Neural crest cell (in vitro differentiated cells): ENCODE measurements at regions not wholly inside any gene's neighbourhood (a gene's known extent, or its start where the extent isn't known, plus 50 kb on each side); places are given as distances from the start of the nearest gene placed in this dataset.

Source experiments
- DNase-seq: peaks from one replicate; pipeline ENCODE4 v3.0.0; 2021; ENCODE audit warnings: low read depth, mixed read lengths, low spot score
- H3K27ac Mint-ChIP-seq: one replicate; pipeline ENCODE4 v1.8.0; 2021; ENCODE audit warnings: mild to moderate bottlenecking, mixed read lengths; ENCODE audit not compliant: unreplicated experiment
- H3K27me3 Mint-ChIP-seq: 2 replicates; pipeline ENCODE4 v1.8.0; 2021; ENCODE audit warnings: low read depth, mild to moderate bottlenecking, mixed read lengths
- H3K36me3 Mint-ChIP-seq: 2 replicates; pipeline ENCODE4 v1.8.0; 2021; ENCODE audit warnings: low read depth, mild to moderate bottlenecking, mixed read lengths
- H3K4me1 Mint-ChIP-seq: 2 replicates; pipeline ENCODE4 v1.8.0; 2021; ENCODE audit warnings: mixed read lengths
- H3K4me3 Mint-ChIP-seq: one replicate; pipeline ENCODE4 v1.8.0; 2021; ENCODE audit warnings: mild to moderate bottlenecking, mixed read lengths
- H3K9me3 Mint-ChIP-seq: 2 replicates; pipeline ENCODE4 v1.8.0; 2021; ENCODE audit warnings: mixed read lengths
- TF ChIP-seq, protein P1 (sequence below): fragments of 200-600 bp; sonication (generic); conservative IDR thresholded peaks from 2 replicates; pipeline ENCODE4 v1.5.0; 2021; ENCODE audit warnings: antibody characterized with exemption, mild to moderate bottlenecking

DNA sequence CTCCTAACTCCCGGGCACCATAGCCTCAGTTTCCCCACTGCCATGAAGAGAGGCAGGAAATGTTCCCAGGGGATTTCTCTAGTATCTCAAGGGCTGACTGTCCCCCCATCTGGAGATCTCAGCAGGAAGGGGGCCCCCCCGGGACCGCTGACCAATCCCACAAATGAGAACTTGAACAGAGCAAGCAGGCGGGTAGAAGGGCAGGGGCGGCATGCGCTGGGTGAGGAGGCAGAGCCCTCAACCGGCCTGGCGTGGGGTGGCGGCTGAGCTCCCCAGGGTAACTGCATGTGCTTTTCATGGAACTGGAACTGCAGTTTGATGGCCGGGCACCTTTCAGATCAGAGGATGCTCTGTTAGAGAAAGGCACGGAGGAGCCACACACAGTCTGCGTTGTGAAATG lies 144.5 kb downstream of the CTTN start:
- Mint-ChIP-seq H3K27me3 (peaks cover 2% of the 10 kb centered on the region), H3K4me1 (peaks cover 22% of the 10 kb centered on the region), H3K9me3 (no peaks in the 10 kb centered on the region), H3K36me3 (no peaks in the 10 kb centered on the region), H3K27ac (no peak overlapping the region), H3K4me3 (no peak overlapping the region)
- TF ChIP-seq, protein P1, sequence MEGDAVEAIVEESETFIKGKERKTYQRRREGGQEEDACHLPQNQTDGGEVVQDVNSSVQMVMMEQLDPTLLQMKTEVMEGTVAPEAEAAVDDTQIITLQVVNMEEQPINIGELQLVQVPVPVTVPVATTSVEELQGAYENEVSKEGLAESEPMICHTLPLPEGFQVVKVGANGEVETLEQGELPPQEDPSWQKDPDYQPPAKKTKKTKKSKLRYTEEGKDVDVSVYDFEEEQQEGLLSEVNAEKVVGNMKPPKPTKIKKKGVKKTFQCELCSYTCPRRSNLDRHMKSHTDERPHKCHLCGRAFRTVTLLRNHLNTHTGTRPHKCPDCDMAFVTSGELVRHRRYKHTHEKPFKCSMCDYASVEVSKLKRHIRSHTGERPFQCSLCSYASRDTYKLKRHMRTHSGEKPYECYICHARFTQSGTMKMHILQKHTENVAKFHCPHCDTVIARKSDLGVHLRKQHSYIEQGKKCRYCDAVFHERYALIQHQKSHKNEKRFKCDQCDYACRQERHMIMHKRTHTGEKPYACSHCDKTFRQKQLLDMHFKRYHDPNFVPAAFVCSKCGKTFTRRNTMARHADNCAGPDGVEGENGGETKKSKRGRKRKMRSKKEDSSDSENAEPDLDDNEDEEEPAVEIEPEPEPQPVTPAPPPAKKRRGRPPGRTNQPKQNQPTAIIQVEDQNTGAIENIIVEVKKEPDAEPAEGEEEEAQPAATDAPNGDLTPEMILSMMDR, result no peak
- no peak for DNase-seq

- Mint-ChIP-seq H3K4me1 (peaks cover 29% of the 10 kb centered on the region), H3K9me3 (no peaks in the 10 kb centered on the region), H3K36me3 (no peaks in the 10 kb centered on the region), H3K27me3 (peaks cover 2% of the 10 kb centered on the region), H3K27ac (no peak overlapping the region), H3K4me3 (no peak overlapping the region)
- TF ChIP-seq, protein P1, result no peak
- no peak for DNase-seq
These were observed 145.3 kb downstream of the CTTN start for GRCh38 chr11:70543611-70544010.

- H3K4me1 Mint-ChIP-seq, result peaks cover 29% of the 10 kb centered on the region
- DNase-seq, result no peak
- H3K4me3 Mint-ChIP-seq, result no peak overlapping the region
- no peak overlapping the region for H3K27ac Mint-ChIP-seq
- H3K27me3 Mint-ChIP-seq, result peaks cover 2% of the 10 kb centered on the region
- H3K36me3 Mint-ChIP-seq, result no peaks in the 10 kb centered on the region
- TF ChIP-seq, protein P1, result no peak
- no peaks in the 10 kb centered on the region for H3K9me3 Mint-ChIP-seq
These were observed 145.9 kb downstream of the CTTN start for GRCh38 chr11:70544067-70544773.

DNA sequence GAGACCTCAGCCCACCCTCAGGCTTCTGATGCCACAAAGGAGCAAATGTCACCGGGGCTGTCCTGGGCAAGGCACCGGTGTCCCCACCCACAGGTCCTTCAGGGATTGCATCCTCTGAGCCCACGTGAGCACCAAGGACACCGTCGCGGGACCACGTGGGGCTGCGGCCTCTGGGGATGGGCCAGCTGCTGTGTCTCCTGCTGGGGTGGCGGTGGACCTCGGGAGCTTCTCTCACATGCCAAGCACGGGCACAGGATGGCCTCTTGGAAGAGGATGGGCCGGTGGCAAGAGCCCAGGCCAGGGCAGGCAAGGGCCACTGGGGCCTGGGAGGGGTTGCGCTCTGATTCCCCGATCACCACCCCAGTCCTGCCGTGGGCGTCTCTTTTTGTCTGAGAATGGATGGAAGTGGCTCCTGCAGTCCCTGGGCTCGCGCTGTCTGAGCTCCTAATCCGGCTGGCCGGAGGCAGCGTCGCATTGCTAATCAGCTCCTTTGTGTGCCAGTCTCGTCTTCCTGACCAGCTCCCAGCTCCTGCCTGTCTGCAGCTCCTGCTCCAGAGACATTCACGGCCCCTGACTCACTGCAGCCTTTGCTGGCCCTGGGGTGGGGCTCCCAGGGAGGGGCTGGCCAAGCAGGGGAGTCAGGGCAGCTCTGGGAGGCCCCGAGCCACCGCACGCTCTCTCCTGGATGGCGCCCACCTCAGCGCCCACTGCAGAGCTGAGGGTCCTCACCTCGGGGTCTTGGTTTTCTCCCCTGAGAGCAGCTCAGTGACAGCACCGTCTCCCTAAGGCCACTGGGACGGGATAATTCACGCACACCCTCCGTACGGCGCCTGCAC lies 146.7 kb downstream of the CTTN start:
- Mint-ChIP-seq H3K4me1 (peaks cover 29% of the 10 kb centered on the region), H3K27ac (peak overlapping the region; percentile 62), H3K36me3 (no peaks in the 10 kb centered on the region), H3K27me3 (no peaks in the 10 kb centered on the region), H3K4me3 (no peak overlapping the region), H3K9me3 (no peaks in the 10 kb centered on the region)
- TF ChIP-seq, protein P1, result no peak
- DNase-seq, result no peak

- no peak overlapping the region for H3K4me3 Mint-ChIP-seq
- peak overlapping the region; percentile 28 for H3K27ac Mint-ChIP-seq
- peaks cover 29% of the 10 kb centered on the region for H3K4me1 Mint-ChIP-seq
- DNase-seq, result no peak
- no peaks in the 10 kb centered on the region for H3K9me3 Mint-ChIP-seq
- H3K27me3 Mint-ChIP-seq, result no peaks in the 10 kb centered on the region
- TF ChIP-seq, protein P1, result no peak
- H3K36me3 Mint-ChIP-seq, result no peaks in the 10 kb centered on the region
These were observed 147.2 kb downstream of the CTTN start for GRCh38 chr11:70545610-70545912.
